GM18861 (cell line): ENCODE measurements at regions not wholly inside any gene's neighbourhood (a gene's known extent, or its start where the extent isn't known, plus 50 kb on each side); places are given as distances from the start of the nearest gene placed in this dataset.

Experiments used
- ATAC-seq: cut with Tn5 transposase; IDR thresholded peaks from one replicate; pipeline ENCODE4 v1.9.1; 2021; ENCODE audit not compliant: unreplicated experiment

DNA sequence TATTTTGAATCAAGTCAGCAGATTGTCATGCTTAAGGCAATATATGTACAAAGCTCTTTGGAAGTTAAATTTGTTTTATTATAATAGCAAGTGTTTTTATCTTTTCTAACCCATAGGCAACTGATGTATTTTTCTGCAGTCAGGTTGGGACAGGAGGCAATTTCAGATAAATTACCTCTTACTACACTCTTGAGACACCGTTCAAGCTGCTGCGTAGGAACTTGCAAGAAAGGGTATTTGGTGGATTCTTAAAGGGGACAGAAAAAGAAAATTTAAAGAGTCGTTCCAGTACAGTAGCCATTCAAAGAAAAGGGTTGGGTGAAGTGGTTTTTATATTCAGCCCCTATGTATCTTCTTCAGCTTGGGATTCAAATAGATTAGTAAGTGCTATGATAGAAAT lies 112.4 kb upstream of the APC start:
- ATAC-seq = no peak

DNA sequence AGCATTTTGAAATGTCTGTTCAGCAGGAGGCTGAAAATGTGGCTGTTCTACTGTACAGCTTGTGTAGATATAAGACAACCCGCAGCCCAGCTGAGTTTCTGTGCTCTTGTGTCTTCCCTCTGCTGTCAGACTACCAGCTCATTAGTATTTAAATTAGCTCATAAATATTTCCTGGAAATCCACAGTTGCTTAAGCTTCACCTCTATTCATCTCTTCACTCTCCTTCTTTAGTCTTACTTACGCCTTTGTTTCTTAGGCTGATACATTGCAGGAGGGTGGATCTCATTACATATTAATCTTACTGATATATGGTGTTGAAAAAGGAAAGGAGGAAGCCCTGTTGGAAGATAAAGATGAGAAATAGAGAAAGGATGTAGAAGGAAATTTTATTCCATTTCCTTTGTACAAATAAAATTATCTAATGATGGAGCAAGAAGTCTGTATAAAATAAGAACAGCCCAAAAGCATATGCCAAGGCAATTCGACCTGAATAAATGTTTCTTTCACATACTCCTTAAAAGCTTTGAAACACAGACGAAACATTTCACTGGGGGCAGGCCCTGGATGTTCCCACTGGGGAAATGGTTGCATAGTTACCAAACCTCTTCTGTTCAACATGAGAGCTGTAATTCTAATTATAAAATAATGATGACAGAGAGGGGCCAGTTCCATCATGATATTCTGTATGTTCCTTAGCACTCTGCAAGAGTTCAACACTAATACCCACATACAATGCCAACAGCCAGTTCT lies 111.8 kb upstream of the APC start:
- no peak for ATAC-seq

DNA sequence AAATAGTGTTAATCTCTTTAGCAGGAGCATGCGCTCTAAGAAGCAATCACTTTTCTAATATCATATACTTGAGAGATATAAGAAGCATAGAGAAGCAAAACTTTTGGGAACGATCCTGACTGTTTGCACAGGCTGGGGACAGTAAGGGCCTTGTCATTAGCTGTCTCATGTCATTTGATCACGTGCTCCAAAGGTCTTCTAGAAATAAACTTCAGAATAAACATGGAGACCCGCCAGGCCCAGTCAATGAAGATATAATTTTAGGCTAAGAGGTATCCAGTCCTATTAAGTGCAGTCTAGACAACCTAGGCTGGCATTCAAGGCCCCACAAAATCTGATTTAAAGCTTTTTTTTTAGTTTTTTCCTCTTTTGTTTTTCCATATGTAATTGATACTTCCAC lies 111.0 kb upstream of the APC start:
- ATAC-seq = no peak

DNA sequence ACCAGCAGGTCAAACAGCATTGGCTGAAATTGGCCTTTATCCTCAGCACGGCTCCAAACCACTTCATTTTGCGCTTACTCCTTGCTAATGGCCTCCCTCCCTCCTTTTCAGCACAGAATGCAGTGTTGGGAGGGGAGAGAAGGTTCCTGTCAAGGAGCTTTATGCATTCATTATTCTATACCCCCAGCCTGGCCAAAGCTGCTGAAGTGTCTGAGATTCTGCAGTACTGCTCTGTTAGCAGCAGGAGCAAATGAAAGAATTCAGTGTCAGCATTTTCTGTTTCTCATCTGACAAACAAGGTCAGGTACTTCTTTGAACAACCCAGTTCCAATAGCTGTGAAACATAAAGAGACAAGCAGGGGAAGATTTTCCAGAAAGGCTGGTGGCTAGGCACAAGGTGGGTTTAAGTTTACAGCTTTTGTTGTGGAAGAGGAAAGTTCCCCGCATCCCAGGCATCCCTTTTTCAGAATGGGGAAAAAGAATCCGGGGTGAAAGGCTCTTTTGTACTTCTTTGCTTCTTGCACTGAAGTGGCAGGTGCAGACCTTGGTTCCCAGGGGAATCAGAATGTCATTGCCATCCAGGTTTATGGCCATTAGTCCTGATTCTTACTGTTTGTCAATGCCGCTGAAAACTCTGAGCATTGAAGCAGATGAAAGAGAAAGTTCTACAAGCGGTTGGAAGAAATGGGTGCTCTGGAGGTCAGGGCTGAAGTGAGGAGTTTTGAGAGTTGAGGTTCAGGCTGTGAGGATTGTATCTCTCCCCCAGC lies 109.3 kb upstream of the APC start:
- ATAC-seq = no peak

DNA sequence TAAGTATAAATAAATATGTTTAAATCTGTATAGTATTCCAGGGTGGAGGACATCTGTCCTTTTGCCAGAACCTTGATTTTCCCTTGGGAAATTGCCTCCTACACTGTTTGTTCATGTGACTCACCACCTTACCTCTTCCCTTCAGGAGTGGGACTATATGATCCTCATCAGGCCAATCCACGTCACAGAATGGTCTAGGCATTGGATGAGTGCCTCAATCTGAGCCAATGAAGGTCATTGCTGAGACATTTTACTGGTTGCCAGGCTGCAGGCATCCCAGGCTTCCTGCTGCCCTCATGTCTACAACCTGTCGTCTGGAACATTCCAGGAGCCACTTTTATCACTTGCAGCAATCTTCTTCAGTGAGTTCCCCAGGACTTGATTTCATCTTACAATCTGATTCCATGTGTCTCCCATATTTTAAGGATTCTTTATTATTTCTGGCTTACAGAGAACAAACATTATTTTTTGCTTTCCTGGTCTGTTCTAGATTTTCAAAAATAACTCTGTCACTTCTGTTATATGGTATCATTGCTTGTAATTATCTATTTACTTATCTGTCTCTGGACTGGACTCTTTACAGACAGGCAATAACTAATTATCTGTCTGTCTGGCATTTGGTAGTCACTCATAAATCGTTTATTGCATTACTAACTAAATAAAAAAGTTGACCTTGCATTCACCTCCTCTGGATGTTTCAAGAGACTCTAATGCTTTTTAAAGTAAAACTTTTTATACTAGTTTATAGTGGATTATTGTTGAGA lies 107.3 kb upstream of the APC start:
- ATAC-seq = no peak

DNA sequence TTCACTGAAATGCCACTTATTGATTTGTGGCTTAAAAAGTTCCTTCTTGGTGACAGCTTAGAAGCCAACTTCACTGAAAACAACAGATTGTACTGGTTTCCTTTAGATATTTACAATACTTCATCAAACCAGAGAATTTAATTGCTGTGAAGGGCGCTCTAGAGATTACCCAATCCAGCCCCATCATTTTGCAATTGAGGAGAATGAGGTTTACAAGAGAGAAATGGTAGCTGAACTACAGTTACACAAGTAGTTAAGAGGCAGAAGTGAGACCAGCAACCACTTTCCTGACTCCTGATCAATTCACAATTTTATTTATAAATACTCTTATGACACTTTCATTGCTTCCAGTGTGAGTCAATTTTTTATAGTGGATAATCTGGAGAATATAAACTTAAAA lies 103.5 kb upstream of the APC start:
- no peak for ATAC-seq

DNA sequence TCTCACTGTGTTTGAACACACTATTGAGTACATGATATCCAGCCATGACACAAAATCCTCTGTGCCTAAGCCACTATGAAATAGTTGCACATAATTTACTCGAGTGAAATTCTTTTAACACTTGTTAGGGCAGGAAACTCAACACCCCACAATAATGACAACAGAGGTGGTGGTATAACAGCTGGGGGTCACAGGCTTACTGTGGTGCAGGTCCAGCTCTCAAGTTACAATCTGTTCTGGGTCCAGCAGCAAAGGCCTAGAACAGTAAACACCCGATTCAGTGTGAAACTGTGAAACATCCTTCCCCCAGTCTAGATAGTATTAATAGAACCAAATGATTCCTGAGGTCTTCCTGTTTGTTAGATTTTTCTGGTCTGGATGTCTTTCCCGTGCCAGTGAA lies 102.9 kb upstream of the APC start:
- no peak for ATAC-seq

DNA sequence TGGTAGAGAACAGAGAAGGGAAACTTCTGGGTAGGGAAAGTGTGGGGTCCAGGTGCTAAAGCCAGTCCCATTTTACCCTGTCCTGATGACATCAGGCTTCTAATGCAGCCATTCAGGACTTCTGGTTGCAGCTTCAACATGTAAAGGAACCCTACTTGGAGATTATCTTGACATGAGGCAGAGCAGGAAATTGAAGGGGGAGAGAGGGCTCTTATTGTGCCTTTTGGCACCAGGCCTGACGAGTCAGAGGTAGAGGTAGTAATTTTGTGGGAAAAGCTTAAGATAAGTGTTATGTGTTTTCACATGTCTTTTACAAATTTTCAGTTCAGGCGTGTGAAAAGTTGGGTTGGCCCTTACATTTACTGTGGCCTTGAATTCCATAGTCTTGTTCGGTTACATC lies 102.4 kb upstream of the APC start:
- ATAC-seq = no peak

DNA sequence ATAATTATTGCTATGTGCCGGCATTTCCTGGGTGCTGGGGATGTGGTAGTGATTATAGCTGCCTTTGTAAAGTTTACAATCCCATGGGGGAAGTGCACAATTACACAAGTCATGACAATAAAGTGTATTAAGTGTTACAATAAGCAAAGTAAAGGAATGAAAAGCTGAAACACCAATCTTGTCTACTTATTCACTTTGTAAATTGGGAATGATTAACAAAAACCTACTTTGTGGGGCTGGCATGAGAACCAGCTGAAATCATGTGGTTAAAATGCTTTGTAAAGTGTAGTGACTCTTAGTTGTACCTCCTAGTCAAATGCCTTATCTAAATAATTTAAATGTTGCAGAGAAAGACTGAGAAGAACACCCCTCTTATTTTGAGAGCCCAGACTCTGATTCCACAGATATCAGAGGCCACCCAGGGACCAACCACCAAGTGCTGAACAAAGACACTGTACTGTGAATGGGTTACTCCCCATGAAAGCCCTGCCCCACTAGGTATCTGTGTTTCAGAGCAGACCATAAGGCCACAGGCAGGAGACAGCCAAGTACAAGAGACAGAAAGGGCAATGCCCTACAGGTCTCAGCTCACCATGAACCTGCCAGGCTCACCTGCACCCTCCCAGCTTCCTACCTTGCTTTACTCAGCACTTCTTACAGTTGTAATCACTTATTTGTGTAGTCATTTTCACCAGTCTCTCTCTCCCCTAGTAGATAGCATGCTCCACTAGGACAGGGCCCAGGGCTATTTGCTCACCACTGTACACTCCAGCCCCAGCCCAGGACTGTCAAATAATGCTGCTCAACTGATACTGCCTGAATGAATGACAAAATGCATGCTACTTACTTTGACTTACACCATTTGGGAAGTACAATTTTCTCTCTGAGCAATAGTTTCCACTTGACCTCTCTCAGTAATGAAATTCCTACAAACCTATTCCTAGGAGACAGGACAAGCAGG lies 101.6 kb upstream of the APC start:
- no peak for ATAC-seq

DNA sequence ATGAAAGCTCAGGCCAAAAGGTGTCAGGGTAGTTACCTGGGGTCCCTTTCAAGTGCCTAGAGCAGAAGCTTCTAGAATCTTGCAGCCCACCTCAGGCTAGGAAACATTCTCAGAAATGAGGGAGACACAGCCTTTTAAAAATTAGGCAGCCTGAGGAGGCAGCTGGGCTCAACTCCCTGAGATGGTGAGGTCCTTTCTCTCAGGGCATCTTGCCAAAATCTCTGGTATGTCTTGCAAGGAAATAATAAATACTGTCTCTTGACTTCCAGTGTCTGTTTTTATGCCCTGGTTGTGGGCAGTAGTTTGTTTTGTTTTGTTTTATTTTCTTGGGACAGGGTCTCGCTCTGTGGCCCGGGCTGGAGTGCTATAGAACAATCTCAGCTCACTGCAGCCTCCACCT lies 100.9 kb upstream of the APC start:
- ATAC-seq = no peak

DNA sequence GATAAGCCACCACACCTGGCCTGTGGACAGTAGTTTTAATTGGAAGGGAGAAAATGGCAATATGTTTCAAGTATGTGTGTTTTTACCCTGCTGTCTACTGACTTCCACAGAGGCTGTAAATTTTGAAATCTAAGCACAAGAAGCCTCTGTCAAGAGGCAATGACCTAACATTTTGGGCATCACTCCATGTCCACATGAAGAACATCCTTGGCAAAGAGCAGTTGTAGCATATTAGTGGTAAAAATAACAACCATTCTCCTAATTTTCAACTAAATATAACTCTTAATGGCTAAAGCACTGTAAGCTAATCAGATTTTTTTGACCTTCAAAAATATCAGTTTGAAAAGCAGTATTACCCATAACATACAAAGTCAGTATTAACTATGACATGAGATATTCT lies 100.3 kb upstream of the APC start:
- ATAC-seq = no peak

DNA sequence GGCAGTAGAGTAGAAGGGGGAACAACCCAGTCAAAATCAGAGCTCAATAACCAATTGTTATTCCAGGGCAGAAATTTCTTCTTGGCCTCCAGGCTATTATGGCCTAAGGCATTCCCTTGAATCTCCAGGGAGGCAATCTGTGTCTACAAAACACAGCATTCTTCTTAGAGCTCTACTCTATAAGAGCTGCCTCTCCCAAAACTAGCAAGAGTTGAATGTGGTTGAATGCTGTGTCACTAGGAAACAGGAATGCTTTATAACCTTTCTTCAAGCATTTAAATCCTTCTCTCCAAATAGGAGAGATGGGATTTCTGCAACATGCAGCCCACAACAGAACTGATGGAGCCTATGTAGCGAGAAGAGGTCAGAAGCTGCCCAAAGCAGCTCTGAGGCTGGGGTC lies 97.1 kb upstream of the APC start:
- ATAC-seq = no peak

DNA sequence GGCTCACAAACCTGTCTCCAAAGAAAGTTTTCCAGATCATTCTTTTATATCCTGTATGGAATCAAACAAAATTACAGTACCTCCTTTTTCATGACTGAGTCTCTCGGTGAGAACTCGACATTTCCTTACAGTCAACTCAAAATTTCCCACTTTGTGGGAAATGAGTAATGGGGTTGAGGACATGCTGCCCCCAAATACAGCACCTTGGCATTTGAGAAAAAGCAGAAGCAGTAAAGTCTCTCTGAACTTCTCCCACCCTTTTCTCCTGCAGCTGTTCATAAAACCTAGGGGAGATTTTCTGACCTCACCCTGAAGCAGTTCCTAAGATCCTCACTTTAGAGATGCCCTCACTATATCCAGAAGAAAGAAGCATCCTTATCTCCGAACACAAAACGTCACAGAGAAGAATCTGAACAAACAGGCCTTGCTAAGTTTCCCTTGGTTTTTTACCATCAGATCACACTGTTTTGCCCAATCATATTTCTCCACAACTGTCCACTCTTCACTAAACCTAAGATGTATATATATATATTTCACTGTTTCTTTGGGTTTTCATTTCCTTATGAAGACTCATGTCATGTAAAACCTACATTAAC lies 96.1 kb upstream of the APC start:
- no peak for ATAC-seq

DNA sequence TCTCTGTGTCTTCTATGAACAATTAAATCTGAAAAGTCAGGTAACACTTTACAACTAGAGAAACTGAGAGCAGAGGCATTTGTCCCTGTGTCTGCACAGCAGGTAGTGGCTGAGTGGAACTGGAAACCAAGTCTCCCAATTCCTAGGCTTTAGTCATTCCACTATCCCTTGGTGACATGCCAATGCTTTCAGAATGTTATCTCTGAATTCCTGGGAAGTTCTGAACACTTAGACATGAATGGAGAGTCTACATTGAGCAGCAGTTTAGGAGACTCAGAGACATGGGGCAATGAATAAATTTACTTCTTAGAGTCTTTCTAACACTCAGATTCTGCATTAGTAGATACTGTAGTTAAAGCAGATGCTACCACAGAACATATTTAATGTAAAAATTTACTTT lies 94.8 kb upstream of the APC start:
- ATAC-seq = no peak

DNA sequence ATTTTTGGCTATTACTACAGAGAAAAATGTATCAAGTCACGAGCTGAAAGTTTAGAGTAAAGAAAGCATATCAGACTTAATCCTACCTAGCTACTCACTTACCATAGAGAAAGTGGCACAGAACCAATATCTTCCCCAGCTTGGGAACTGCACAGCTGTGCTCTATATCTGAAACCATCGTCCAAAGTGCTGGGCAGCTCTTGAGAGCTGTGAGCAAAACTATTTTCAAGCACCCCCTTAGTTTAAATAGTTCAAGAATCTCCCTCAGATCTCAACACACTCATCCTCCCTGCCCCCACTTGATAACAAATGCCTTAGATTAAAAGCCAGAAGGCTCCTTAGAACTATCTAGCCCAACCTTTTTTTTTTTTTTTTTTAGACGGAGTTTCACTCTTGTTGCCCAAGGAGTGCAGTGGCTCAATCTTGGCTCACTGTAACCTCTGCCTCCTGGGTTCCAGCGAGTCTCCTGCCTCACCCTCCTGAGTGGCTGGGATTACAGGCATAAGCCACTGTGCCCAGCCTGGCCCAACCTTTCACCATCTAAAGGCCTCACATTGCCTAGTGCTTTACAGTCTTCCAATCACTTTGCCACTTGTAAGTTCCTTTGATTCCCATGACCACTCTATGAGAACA lies 94.2 kb upstream of the APC start:
- ATAC-seq = no peak

DNA sequence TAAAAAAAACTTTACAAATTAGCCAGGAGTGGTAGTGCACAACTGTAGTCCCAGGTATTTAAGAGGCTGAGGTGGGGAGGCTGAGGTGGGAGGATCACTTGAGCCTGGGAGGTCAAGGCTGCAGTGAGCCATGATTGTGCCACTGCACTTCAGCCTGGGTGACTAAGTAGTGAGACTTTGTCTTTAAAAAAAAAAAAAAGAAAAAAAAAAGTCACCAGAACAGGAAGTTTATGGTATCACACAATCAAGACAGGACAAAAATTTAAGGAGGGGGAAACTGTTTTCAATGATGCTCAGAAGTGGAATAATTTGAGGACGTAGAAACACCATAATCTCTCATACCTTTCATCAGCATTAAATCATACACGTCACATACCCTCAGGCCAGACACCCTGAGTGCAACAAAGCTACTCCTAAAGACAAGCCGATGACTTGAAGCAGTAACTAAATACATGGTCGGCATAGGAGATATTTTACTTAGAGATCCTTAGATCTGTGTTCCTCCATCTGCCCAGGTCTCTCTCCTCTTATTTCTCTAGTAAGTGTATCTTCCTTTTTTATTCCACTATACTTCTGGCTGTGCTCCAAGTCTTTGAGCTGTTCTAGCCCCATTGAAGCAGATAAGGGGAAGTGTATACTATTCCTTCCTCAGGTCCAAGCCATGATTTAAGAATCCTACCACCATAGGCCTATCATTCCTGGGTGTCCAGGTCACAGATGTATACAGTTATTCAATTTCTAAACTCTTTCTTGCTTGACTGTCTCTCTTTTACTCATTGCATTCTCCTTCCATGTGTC lies 91.3 kb upstream of the APC start:
- no peak for ATAC-seq

DNA sequence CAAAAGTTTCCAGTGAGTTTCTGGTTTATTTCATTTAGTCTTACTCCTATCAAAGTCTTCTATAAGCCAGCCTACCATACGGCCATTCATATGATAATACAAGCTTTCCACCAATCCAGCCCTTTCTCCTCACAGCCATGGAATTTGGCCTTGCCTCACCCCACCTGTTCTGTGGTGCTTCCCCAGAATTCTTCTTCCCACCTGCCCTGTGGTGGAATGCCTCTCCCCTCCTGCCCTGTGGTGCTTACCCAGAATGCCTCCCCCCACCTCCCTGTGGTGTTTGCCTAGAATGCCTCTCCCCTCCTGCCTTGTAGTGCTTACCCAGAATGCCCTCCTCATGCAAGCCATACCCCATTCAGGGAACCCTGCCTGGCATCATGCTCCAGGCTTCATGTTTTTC lies 90.3 kb upstream of the APC start:
- no peak for ATAC-seq

DNA sequence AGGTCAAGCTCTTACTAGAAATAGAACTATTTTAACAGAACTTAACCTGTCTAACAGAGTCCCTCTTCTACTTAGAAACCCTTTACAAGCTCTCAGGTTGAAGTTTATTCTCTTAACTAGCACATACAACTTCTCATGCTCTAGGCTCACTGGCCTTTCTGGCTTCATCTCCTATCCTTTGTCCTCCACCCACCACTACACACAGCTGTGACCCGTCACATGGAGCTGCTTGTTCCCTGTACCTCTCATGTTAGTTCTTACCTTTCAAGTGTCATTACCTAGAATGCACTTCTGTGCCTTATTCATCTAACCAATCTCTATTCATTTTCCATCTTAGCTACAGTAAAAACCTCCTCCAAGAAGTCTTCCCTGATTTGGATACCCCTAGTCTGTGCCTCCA lies 89.4 kb upstream of the APC start:
- no peak for ATAC-seq

DNA sequence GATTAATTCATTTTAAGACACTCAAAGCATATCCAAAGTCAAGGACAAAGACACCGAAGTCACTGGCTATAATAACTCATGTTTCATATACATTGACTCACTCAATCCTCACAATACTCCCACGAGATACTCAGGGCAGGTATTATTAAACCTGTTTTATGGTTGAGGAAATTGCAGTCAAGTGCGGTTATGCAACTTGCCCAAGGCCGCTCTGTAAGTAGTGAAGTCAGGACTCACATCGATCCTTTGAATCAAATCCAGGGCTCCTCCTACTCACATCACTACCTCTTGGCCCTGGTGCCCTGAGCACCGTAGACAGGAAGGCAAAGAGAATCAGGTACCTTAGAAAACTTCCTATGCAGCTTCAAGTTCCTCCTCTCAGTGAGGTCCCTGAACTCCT lies 87.8 kb upstream of the APC start:
- ATAC-seq = no peak
